HepG2 (cell line): ENCODE measurements at regions not wholly inside any gene's neighbourhood (a gene's known extent, or its start where the extent isn't known, plus 50 kb on each side); places are given as distances from the start of the nearest gene placed in this dataset.

Experiments used
- CAMTA2 ChIP-seq: sonication (generic); formaldehyde crosslinking; IDR thresholded peaks from 2 replicates; pipeline ENCODE4 v1.4.0; 2020; ENCODE audit warnings: mild to moderate bottlenecking, missing genetic modification reagents, borderline replicate concordance
- FOXM1 ChIP-seq: sonication (generic); formaldehyde crosslinking; IDR thresholded peaks from 2 replicates; pipeline ENCODE4 v1.5.0; 2020; ENCODE audit warnings: missing genetic modification reagents
- GABPB1 ChIP-seq: IDR thresholded peaks from 2 replicates; pipeline ENCODE4 v1.6.1; 2016; ENCODE audit warnings: mild to moderate bottlenecking, missing genetic modification reagents, moderate library complexity, missing compliant biosample characterization
- MTA1 ChIP-seq: sonication (generic); formaldehyde crosslinking; IDR thresholded peaks from 2 replicates; pipeline ENCODE4 v1.4.0; 2020; ENCODE audit warnings: missing genetic modification reagents, mild to moderate bottlenecking, borderline replicate concordance
- POLR2A ChIP-seq, 2 experiments: IDR thresholded peaks; 2 replicates each; pipeline ENCODE4 v1.6.1; 2011; ENCODE audit warnings: low read depth in 2 of 2, low read length in 2 of 2, mild to moderate bottlenecking in 1 of 2, moderate library complexity in 1 of 2; ENCODE audit not compliant: insufficient read depth in 1 of 2
- RBM39 ChIP-seq: fragments of 200-400 bp; formaldehyde crosslinking; IDR thresholded peaks from one replicate; pipeline ENCODE4 v1.6.1; 2018; ENCODE audit warnings: antibody characterized with exemption, mild to moderate bottlenecking, low read depth, low read length; ENCODE audit not compliant: poor library complexity, severe bottlenecking
- TBL1XR1 ChIP-seq: fragments of 150-350 bp; IDR thresholded peaks from 2 replicates; pipeline ENCODE4 v1.6.1; 2014; ENCODE audit warnings: borderline replicate concordance, low read length; ENCODE audit not compliant: partially characterized antibody
- ZBTB4 ChIP-seq: sonication (generic); formaldehyde crosslinking; IDR thresholded peaks from 2 replicates; pipeline ENCODE4 v1.4.0; 2020; ENCODE audit warnings: missing genetic modification reagents, mild to moderate bottlenecking, borderline replicate concordance
- ZNF121 ChIP-seq: sonication (generic); formaldehyde crosslinking; IDR thresholded peaks from 2 replicates; pipeline ENCODE4 v1.5.0; 2020; ENCODE audit warnings: mild to moderate bottlenecking, missing genetic modification reagents
- ZNF136 ChIP-seq: sonication (generic); formaldehyde crosslinking; IDR thresholded peaks from 2 replicates; pipeline ENCODE4 v1.8.1; 2022; ENCODE audit warnings: low read depth, mild to moderate bottlenecking, moderate library complexity, missing genetic modification reagents
- ZNF232 ChIP-seq: sonication (generic); formaldehyde crosslinking; IDR thresholded peaks from 2 replicates; pipeline ENCODE4 v1.4.0; 2020; ENCODE audit warnings: missing genetic modification reagents, borderline replicate concordance
- ZNF24 ChIP-seq: fragments of 450-650 bp; IDR thresholded peaks from 2 replicates; pipeline ENCODE4 v1.6.1; 2017; ENCODE audit warnings: antibody characterized with exemption, mild to moderate bottlenecking
- ZNF543 ChIP-seq: sonication (generic); formaldehyde crosslinking; IDR thresholded peaks from 2 replicates; pipeline ENCODE4 v1.4.0; 2020; ENCODE audit warnings: mild to moderate bottlenecking, missing genetic modification reagents
- TF ChIP-seq, protein P1 (sequence below): sonication (generic); formaldehyde crosslinking; IDR thresholded peaks from 2 replicates; pipeline ENCODE4 v1.5.0; 2020; ENCODE audit warnings: mild to moderate bottlenecking, missing genetic modification reagents, moderate library complexity

DNA sequence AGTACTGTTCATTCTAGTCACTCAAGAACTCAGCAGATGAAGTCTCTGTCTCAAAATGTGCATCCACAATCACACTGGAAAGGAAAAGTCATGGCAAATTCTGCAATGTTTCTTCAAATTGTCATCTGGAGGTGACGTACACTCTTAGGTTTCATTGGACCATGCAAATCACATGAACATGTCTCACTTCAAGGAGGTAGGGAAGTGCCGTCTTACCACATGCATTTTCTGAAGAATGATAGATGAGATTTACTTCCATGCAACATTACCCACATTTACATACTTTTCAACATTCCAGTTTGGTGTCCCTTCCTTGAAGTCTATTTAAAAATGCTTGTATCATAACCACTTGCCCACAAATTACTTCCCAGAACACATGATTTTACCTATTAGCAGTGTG, 107.9 kb upstream of the SATB1 start:
- TF ChIP-seq ZNF121 (CRISPR knock-in tag) (no peak), ZBTB4 (CRISPR knock-in tag) (no peak), ZNF232 (CRISPR knock-in tag) (no peak), ZNF24 (no peak), RBM39 (no peak), FOXM1 (no peak), ZNF543 (CRISPR knock-in tag) (no peak), TBL1XR1 (no peak), CAMTA2 (CRISPR knock-in tag) (no peak), ZNF136 (CRISPR knock-in tag) (no peak), MTA1 (CRISPR knock-in tag) (no peak), GABPB1 (CRISPR knock-in tag) (no peak), POLR2A (IDR thresholded peaks at IDR 0.05; ENCODE audit: insufficient read depth in 1 of 2, low read depth in 2 of 2, low read length in 2 of 2) (no peak)
- TF ChIP-seq, protein P1, sequence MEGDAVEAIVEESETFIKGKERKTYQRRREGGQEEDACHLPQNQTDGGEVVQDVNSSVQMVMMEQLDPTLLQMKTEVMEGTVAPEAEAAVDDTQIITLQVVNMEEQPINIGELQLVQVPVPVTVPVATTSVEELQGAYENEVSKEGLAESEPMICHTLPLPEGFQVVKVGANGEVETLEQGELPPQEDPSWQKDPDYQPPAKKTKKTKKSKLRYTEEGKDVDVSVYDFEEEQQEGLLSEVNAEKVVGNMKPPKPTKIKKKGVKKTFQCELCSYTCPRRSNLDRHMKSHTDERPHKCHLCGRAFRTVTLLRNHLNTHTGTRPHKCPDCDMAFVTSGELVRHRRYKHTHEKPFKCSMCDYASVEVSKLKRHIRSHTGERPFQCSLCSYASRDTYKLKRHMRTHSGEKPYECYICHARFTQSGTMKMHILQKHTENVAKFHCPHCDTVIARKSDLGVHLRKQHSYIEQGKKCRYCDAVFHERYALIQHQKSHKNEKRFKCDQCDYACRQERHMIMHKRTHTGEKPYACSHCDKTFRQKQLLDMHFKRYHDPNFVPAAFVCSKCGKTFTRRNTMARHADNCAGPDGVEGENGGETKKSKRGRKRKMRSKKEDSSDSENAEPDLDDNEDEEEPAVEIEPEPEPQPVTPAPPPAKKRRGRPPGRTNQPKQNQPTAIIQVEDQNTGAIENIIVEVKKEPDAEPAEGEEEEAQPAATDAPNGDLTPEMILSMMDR (CRISPR knock-in tag) = no peak
